HG03520 (cell line): ENCODE measurements at regions not wholly inside any gene's neighbourhood (a gene's known extent, or its start where the extent isn't known, plus 50 kb on each side); places are given as distances from the start of the nearest gene placed in this dataset.
"Not testable (repeated sequence)": the region's sequence is repeated elsewhere in the genome, so short reads cannot be mapped to it uniquely, and the experiment has no call there.

Experiments used
- ATAC-seq: cut with Tn5 transposase; IDR thresholded peaks from one replicate; pipeline ENCODE4 v1.9.1; 2021; ENCODE audit warnings: mild to moderate bottlenecking, moderate library complexity; ENCODE audit not compliant: unreplicated experiment

DNA sequence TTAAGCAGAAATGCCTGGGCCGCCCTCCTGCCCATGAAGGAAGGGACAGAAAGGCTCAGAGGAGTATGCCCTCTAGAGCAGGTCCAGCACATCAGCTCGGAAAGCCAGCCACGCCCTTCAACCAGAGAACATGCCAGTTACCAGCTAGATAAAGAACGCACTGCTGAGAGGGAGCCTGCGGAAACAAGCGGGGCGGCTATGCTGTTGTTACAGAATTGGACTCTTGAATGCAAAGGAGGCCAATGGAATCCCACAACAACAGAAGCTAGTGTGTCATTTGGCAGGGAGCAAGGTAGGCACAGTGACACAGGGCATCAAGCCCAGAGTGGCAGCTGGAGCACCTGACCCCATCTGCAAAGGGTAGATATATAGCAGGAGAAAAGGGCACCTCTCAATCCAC is 242.9 kb upstream of the ID2 start:
- ATAC-seq: no peak

GRCh38 chr2:8440029-8440778 is 241.7 kb upstream of the ID2 start:
- ATAC-seq: no peak

DNA sequence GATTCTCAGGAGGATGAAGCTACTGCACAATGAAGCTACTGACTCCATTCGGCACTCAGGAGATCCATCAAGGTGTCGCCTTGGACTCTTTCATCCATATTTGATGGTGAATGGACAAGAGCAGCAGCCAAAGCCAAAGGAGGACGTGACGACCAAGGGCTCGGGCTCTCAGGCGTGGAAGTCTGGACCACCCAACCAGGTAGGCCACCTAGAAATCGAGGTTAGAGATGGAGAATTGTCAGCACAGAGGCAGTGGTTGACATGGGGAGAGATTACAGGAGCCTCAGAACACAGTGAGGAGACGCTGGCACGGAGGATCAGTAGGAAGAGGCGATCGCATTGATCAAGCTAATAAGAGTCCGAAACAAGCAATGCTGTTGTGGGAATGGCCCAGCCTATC is 240.5 kb upstream of the ID2 start:
- no peak for ATAC-seq

GRCh38 chr2:8441986-8442385 is 239.9 kb upstream of the ID2 start:
- ATAC-seq: no peak

DNA sequence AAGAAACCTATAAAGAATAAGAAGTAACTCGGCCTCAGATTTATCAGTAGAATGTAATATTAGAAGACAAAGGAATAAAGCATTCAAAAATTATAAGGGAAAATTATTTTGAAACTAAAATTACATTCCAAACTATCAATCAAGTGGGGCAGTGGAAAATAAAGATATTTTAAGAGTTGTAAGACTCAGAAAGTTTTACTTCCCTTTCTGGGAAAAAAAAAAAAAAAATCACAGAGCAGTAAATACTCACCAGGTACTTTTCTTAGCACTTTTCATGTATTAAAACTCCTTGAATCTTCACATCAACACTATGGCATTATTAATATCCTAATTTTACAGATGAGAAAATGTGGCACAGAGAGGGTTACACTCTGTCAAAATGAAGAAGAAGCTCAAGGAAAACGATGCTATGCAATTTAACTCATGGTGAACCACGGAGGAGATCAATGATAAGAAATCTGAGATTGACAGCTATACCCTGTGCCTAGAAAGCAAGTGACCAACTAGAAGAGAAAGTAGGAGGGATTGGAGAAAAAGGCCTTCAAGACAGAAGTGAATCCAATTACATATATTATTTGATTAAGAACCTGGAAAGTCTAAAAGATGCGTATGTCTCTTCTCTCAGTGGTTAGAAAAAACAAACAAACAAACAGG is 238.9 kb upstream of the ID2 start:
- no peak for ATAC-seq

DNA sequence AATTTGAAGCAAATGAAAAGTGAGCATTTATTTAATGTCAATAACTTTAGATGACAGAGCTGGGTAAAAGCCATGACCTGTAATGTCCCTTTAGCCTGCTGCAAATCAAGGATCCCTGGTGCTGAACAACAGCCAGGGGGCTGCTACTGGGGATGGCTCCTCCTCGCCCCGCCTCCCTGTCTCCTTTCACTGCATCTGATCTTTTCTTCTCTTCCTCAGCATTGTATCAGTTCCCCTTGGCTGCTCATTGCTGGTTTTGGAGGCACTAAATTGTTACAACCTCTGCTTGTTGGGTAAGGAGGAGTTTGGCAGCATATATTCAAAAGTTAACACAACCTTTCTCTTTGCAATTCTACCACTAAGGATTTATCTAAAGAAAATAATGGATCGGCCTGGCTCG is 236.3 kb upstream of the ID2 start:
- ATAC-seq: no peak

DNA sequence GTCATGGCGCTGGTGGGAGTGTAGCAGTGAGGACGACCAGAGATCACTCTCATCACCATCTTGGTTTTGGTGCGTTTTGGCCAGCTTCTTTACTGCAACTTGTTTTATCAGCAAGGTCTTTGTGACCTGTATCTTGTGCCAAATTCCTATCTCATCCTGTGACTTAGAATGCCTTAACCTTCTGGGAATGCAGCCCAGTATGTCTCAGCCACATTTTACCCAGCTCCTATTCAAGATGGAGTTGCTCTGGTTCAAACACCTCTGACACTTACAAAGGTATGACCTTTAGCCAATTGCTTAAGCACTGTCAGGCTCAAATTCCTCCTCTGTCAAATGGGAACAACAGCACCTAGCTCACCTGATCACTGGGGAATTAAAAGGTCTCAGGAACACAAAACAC is 235.1 kb upstream of the ID2 start:
- not testable (repeated sequence) for ATAC-seq

- no peak for ATAC-seq
Observed at GRCh38 chr2:8447610-8448221, 234.1 kb upstream of the ID2 start.

GRCh38 chr2:8448824-8449556 is 232.9 kb upstream of the ID2 start:
- ATAC-seq: no peak

DNA sequence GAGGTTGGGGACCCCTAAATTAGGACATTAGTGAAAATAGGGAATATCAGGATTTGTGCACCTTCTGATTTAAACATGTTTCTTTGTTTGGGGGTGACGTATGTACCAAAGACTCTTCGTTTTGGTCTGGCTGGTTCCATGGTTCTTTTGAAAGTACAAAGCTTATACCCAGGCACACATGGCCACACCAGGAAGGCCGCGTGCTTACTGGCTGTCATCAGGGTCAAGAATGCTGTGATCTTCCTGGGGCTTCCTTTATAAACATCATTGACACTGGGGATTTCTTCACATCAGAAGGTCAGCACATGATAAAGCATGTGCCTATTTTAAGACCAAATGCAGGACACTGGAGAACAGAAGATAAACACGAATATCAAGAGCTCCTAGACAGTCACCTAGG is 230.6 kb upstream of the ID2 start:
- no peak for ATAC-seq

DNA sequence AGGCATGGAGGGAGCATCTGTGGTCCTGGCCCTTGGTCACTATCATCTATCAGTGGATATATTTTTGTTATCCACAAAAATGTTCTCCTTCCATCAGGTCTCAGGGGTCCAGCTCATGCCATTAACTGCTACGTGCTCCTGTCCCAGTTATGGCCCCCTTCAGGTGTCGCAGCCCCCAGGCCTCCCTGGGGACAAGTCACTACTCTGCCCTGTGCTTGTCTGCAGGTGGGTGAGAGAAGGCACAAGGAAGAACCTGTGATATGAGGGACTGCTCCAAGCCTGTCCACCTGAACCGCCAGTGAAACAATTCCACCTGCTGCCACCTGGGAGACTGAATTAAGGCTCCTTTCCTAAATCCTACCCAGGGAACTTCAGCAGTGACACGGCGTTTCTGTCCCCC is 229.6 kb upstream of the ID2 start:
- no peak for ATAC-seq

- ATAC-seq: no peak
Observed at GRCh38 chr2:8452979-8453903, 228.6 kb upstream of the ID2 start.

- ATAC-seq: no peak
Observed at GRCh38 chr2:8453904-8454302, 228.0 kb upstream of the ID2 start.

- ATAC-seq: no peak
Observed at GRCh38 chr2:8454797-8455196, 227.1 kb upstream of the ID2 start.

GRCh38 chr2:8455236-8456150 is 226.4 kb upstream of the ID2 start:
- no peak for ATAC-seq

- no peak for ATAC-seq
Observed at GRCh38 chr2:8456151-8457091, 225.4 kb upstream of the ID2 start.

- no peak for ATAC-seq
Observed at GRCh38 chr2:8457092-8457481, 224.8 kb upstream of the ID2 start.

DNA sequence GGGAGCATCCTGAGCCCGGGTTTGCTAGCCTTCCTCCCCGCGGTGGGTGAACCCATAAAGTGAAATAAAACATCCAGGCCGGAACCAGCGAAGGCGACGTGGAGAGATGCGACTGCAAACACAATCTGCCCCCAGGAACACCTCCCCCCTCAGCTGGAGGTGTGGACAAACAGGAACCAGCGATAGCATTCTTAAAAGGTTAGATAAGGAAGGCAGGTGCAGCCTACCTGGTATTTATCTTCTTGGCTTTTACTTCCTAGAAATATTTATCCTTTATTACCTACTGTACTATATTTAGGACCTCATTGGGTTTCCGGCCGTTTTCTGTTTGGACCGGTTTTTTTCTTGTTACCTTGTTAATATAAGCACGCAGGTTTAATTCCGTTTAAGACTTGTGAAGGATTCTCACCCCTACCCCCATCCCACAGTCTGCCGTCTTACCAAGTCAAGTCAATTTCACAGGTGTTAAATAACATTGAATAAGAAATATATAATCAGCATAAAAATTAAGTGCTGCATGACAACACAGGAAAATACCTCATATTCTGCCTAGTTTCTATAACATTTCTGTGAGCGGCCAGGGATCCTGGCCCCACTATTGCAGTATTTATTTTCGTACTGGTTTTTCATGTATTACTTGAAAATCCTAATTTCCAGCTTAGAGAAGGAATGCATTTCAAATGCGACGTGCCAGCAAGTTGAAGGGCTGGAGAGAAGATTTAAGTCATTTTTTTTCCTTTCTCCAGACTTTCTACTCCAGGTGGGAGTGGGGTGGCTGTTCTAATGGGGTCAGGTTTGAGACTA is 224.0 kb upstream of the ID2 start:
- ATAC-seq: no peak
